ENCODE measurements at regions not wholly inside any gene's neighbourhood (a gene's known extent, or its start where the extent isn't known, plus 50 kb on each side); places are given as distances from the start of the nearest gene placed in this dataset.

DNA sequence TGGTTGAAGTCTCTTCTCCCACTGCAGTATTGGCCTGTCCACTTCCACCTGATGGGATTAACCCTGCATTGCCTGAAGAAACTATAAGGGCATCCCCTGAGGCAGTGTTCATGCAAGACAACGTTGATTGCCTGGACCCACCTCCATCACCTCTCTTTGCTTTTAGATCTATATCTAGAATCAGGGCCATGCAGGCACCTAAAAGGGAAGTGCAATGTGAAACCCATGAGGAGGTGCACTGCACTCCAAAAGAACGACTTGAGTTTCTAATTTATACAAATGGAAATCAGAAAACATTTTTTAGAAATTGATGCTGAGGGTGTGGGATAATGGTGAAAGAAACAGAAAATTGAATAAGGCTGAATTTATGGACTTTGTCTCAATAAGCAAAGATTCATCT, 694.4 kb downstream of the TRAM1L1 start (continued):
- TF ChIP-seq, protein P1, sequence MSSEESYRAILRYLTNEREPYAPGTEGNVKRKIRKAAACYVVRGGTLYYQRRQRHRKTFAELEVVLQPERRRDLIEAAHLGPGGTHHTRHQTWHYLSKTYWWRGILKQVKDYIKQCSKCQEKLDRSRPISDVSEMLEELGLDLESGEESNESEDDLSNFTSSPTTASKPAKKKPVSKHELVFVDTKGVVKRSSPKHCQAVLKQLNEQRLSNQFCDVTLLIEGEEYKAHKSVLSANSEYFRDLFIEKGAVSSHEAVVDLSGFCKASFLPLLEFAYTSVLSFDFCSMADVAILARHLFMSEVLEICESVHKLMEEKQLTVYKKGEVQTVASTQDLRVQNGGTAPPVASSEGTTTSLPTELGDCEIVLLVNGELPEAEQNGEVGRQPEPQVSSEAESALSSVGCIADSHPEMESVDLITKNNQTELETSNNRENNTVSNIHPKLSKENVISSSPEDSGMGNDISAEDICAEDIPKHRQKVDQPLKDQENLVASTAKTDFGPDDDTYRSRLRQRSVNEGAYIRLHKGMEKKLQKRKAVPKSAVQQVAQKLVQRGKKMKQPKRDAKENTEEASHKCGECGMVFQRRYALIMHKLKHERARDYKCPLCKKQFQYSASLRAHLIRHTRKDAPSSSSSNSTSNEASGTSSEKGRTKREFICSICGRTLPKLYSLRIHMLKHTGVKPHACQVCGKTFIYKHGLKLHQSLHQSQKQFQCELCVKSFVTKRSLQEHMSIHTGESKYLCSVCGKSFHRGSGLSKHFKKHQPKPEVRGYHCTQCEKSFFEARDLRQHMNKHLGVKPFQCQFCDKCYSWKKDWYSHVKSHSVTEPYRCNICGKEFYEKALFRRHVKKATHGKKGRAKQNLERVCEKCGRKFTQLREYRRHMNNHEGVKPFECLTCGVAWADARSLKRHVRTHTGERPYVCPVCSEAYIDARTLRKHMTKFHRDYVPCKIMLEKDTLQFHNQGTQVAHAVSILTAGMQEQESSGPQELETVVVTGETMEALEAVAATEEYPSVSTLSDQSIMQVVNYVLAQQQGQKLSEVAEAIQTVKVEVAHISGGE (tag by site-specific recombination; conservative IDR thresholded peaks at IDR 0.05; ENCODE audit: low read depth): no peak
- TF ChIP-seq ZNF112 (tag by site-specific recombination; IDR thresholded peaks at IDR 0.05): no peak
- no peak for TF ChIP-seq ZNF571 (tag by site-specific recombination; IDR thresholded peaks at IDR 0.05)

DNA sequence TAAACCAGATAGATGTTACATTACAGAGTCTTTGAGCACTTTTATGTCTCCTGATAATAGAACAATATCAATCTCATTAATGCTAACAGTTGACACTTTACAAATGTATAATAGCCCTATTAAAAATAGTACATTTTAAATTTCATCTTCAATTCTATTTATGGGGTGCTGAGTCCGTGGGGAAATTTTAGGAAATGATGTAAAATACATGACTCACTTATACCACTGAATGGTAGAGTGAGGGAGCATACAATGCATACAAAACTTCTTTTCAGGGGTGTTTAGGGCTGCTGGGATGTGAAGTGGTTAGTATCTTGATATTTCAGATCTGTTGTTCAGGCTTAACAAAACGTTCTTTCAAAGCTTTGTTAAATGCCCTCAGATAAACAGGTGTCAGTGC, 696.2 kb downstream of the TRAM1L1 start:
- TF ChIP-seq ZNF394 (tag by site-specific recombination; IDR thresholded peaks at IDR 0.05; ENCODE audit: borderline replicate concordance): no peak
- TF ChIP-seq OVOL3 (tag by site-specific recombination; IDR thresholded peaks at IDR 0.05): no peak
- no peak for TF ChIP-seq YY2 (tag by site-specific recombination; IDR thresholded peaks at IDR 0.05)
- TF ChIP-seq, protein P2, sequence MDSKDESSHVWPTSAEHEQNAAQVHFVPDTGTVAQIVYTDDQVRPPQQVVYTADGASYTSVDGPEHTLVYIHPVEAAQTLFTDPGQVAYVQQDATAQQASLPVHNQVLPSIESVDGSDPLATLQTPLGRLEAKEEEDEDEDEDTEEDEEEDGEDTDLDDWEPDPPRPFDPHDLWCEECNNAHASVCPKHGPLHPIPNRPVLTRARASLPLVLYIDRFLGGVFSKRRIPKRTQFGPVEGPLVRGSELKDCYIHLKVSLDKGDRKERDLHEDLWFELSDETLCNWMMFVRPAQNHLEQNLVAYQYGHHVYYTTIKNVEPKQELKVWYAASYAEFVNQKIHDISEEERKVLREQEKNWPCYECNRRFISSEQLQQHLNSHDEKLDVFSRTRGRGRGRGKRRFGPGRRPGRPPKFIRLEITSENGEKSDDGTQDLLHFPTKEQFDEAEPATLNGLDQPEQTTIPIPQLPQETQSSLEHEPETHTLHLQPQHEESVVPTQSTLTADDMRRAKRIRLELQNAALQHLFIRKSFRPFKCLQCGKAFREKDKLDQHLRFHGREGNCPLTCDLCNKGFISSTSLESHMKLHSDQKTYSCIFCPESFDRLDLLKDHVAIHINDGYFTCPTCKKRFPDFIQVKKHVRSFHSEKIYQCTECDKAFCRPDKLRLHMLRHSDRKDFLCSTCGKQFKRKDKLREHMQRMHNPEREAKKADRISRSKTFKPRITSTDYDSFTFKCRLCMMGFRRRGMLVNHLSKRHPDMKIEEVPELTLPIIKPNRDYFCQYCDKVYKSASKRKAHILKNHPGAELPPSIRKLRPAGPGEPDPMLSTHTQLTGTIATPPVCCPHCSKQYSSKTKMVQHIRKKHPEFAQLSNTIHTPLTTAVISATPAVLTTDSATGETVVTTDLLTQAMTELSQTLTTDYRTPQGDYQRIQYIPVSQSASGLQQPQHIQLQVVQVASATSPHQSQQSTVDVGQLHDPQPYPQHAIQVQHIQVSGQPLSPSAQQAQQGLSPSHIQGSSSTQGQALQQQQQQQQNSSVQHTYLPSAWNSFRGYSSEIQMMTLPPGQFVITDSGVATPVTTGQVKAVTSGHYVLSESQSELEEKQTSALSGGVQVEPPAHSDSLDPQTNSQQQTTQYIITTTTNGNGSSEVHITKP (tag by site-specific recombination; IDR thresholded peaks at IDR 0.05): no peak
- no peak for TF ChIP-seq ZFP37 (tag by site-specific recombination; IDR thresholded peaks at IDR 0.05)
- TF ChIP-seq ZNF776 (tag by site-specific recombination; IDR thresholded peaks at IDR 0.05; ENCODE audit: borderline replicate concordance): no peak
- no peak for TF ChIP-seq ZNF530 (tag by site-specific recombination; IDR thresholded peaks at IDR 0.05; ENCODE audit: low read depth)
- TF ChIP-seq ZNF423 (tag by site-specific recombination; IDR thresholded peaks at IDR 0.05): no peak
- TF ChIP-seq ZNF155 (tag by site-specific recombination; IDR thresholded peaks at IDR 0.05): no peak
- no peak for TF ChIP-seq ZNF585B (tag by site-specific recombination; IDR thresholded peaks at IDR 0.05)
- TF ChIP-seq, protein P3, sequence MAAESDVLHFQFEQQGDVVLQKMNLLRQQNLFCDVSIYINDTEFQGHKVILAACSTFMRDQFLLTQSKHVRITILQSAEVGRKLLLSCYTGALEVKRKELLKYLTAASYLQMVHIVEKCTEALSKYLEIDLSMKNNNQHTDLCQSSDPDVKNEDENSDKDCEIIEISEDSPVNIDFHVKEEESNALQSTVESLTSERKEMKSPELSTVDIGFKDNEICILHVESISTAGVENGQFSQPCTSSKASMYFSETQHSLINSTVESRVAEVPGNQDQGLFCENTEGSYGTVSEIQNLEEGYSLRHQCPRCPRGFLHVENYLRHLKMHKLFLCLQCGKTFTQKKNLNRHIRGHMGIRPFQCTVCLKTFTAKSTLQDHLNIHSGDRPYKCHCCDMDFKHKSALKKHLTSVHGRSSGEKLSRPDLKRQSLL (tag by site-specific recombination; IDR thresholded peaks at IDR 0.05): no peak
- no peak for TF ChIP-seq GLI2 (tag by site-specific recombination; IDR thresholded peaks at IDR 0.05; ENCODE audit: borderline replicate concordance, low read depth)
- no peak for TF ChIP-seq ZNF600 (tag by site-specific recombination; IDR thresholded peaks at IDR 0.05)
- TF ChIP-seq, protein P1 (tag by site-specific recombination; conservative IDR thresholded peaks at IDR 0.05; ENCODE audit: low read depth): no peak
- TF ChIP-seq, protein P4, sequence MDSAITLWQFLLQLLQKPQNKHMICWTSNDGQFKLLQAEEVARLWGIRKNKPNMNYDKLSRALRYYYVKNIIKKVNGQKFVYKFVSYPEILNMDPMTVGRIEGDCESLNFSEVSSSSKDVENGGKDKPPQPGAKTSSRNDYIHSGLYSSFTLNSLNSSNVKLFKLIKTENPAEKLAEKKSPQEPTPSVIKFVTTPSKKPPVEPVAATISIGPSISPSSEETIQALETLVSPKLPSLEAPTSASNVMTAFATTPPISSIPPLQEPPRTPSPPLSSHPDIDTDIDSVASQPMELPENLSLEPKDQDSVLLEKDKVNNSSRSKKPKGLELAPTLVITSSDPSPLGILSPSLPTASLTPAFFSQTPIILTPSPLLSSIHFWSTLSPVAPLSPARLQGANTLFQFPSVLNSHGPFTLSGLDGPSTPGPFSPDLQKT (IDR thresholded peaks at IDR 0.05; ENCODE audit: borderline replicate concordance, low read depth, low read length): no peak
- no peak for TF ChIP-seq ZNF174 (tag by site-specific recombination; IDR thresholded peaks at IDR 0.05)
- no peak for TF ChIP-seq ZNF571 (tag by site-specific recombination; IDR thresholded peaks at IDR 0.05)
- no peak for TF ChIP-seq ZNF311 (tag by site-specific recombination; IDR thresholded peaks at IDR 0.05; ENCODE audit: borderline replicate concordance)
- TF ChIP-seq ZNF560 (tag by site-specific recombination; IDR thresholded peaks at IDR 0.05; ENCODE audit: borderline replicate concordance): no peak
- TF ChIP-seq, protein P5, sequence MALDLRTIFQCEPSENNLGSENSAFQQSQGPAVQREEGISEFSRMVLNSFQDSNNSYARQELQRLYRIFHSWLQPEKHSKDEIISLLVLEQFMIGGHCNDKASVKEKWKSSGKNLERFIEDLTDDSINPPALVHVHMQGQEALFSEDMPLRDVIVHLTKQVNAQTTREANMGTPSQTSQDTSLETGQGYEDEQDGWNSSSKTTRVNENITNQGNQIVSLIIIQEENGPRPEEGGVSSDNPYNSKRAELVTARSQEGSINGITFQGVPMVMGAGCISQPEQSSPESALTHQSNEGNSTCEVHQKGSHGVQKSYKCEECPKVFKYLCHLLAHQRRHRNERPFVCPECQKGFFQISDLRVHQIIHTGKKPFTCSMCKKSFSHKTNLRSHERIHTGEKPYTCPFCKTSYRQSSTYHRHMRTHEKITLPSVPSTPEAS (tag by site-specific recombination; IDR thresholded peaks at IDR 0.05): no peak
- H3K36me3 ChIP-seq (ENCODE audit: control insufficient read depth in 2 of 2, insufficient read depth in 1 of 2, low read length in 2 of 2): no peaks in the 10 kb centered on the region
- no peaks in the 10 kb centered on the region for H3K9me3 ChIP-seq (ENCODE audit: control insufficient read depth, insufficient read depth, low read depth, low read length)
- no peak overlapping the region for H3K27ac ChIP-seq (ENCODE audit: extremely low read depth, low read depth, low read length)
- H3K4me3 ChIP-seq (ENCODE audit: low read depth, low read length): no peak overlapping the region
- ChIA-PET CTCF (no interaction called here), POLR2A (no interaction called here)
- no peaks in the 10 kb centered on the region for H3K4me1 ChIP-seq (ENCODE audit: control insufficient read depth, insufficient read depth, low read length)
